GM13976 (cell line): ENCODE measurements at regions not wholly inside any gene's neighbourhood (a gene's known extent, or its start where the extent isn't known, plus 50 kb on each side); places are given as distances from the start of the nearest gene placed in this dataset.
"Not testable (repeated sequence)": the region's sequence is repeated elsewhere in the genome, so short reads cannot be mapped to it uniquely, and the experiment has no call there.

ENCODE experiments used
- DNase-seq: peaks from one replicate; pipeline ENCODE4 v3.0.0; 2012; ENCODE audit warnings: low spot score
- in situ Hi-C: fragments of 300-500 bp; cut with MboI; formaldehyde crosslinking; loops from one replicate; pipeline ENCODE4 v1.12.0; 2022; ENCODE audit warnings: low sequenced_read_pairs, mixed read lengths, inconsistent platforms; ENCODE audit not compliant: unreplicated experiment
- TF ChIP-seq, protein P1 (sequence below): IDR thresholded peaks from 2 replicates; pipeline ENCODE4 v1.5.1; 2012; ENCODE audit warnings: borderline replicate concordance, mild to moderate bottlenecking; ENCODE audit not compliant: insufficient read depth; ENCODE audit errors: extremely low read depth, missing control alignments, control extremely low read depth

DNA sequence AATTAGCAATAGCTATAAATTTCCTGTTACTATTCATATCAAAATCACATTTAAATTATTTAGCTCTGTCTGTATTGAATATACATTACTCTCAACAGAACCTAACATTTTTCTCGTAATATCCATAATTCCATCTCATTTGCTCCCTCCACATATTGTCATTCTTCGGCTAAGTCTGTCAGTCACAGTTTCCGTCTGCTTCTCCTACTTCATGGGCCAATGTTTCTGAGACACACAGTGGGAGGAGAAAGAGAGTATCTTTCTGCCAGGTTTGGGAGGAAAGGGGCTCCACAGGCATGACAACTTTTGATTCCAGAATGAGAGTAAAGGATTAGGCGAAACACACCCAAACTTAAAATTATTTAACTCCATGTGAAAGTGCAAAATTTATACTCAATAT, 273.1 kb upstream of the SMIM21 start:
- no peak for DNase-seq
- TF ChIP-seq, protein P1, sequence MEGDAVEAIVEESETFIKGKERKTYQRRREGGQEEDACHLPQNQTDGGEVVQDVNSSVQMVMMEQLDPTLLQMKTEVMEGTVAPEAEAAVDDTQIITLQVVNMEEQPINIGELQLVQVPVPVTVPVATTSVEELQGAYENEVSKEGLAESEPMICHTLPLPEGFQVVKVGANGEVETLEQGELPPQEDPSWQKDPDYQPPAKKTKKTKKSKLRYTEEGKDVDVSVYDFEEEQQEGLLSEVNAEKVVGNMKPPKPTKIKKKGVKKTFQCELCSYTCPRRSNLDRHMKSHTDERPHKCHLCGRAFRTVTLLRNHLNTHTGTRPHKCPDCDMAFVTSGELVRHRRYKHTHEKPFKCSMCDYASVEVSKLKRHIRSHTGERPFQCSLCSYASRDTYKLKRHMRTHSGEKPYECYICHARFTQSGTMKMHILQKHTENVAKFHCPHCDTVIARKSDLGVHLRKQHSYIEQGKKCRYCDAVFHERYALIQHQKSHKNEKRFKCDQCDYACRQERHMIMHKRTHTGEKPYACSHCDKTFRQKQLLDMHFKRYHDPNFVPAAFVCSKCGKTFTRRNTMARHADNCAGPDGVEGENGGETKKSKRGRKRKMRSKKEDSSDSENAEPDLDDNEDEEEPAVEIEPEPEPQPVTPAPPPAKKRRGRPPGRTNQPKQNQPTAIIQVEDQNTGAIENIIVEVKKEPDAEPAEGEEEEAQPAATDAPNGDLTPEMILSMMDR, result no peak
- in situ Hi-C loops, result no loop called here

DNA sequence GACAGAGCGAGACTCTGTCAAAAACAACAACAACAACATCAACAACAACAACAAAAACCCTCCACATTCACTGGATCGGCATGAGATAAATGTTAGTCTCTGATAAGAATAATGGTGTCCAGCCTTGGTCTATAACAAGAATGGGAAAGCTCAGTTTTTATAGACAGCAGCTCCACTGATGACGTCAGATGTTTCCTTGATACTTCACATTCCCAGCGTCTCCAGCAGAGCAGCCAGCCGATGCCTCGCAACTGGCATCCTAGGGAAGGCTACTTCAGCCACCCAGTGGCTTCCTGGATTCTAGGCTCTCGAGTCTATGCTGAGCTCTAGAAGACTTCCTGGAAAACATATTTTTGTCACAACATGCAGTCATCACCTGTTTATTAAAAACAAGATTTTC, 271.4 kb upstream of the SMIM21 start:
- DNase-seq, result no peak
- in situ Hi-C loops, result no loop called here
- TF ChIP-seq, protein P1, result no peak

DNA sequence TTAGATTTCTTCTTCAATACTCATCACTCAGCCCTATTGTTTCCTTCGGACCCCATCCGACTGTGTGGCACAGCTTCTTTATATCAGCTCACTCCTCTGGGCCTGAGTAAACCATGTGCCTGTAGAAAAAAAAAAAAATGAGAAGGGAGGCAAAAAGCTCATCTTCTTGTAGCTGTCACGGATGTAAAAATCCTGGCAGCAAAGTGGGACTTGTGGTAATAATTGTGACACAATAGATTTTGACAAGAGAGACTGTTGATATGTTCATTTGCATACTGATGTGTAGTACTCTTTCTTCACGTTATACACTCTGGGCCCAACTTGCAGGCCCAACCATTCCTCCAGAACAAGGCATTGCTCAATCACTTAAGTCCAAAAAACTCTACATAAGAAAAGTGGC, 270.0 kb upstream of the SMIM21 start:
- in situ Hi-C loops, result no loop called here
- DNase-seq, result no peak
- TF ChIP-seq, protein P1, result no peak

DNA sequence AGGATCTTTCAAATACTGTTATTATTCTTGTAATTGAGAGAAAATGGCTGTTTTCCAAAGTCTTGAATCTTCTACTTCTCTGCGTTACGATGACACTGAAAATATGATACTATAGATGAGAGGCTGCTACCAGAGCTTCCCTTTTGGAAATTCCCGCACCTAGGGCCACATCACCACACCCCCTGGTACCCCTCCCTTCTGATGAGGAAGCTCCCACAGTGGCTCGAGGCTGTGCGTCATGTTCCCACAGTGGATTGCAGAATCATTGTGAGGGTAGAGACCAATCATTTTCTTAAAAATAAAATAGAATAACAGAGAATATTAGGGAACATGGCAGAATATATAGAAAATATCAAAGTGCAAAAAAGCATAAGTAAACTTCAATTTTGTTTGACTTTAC, 268.9 kb upstream of the SMIM21 start:
- TF ChIP-seq, protein P1, result no peak
- in situ Hi-C loops, result no loop called here
- DNase-seq, result no peak

DNA sequence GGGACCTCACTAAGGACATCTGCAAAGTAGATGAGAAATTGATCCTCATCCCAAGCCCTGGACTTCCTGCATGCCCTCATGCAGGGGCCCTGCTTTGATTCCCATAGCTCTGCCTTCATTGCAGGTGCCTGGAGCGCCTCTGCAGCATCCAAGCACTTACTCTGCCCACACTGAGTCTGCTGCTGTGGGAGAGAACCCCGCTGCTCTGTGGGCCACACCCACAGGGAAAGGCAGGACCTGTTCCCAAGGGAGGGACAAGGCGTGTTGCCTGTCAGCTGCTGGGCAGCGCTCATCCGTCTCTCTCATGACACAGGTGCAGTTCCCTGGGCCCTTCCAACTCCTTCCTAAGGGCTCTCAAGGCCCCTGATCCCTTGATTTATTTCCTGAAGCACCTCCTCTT, 266.8 kb upstream of the SMIM21 start:
- DNase-seq, result no peak
- TF ChIP-seq, protein P1, result no peak
- in situ Hi-C loops, result no loop called here

DNA sequence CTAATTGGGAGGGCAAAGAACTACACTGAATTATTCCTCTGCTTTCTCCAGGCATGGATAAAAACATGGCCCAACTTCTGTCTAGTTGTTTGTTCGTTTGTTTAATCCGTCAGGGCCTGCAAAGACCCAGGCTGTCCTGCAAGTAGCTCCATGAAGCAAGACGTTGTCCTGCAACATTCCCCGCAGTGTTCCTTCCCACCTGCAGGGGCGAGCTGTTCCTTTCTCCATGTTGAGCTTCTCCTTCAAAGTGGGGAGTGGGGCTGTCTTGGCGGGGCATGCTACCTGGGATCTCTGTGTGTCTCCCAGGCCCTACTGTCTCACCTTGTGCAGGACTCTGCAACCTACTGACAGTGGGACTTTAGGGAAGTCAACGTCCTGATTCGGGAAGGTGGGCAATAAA, 264.0 kb upstream of the SMIM21 start:
- in situ Hi-C loops, result no loop called here
- no peak for DNase-seq
- TF ChIP-seq, protein P1, result no peak

DNA sequence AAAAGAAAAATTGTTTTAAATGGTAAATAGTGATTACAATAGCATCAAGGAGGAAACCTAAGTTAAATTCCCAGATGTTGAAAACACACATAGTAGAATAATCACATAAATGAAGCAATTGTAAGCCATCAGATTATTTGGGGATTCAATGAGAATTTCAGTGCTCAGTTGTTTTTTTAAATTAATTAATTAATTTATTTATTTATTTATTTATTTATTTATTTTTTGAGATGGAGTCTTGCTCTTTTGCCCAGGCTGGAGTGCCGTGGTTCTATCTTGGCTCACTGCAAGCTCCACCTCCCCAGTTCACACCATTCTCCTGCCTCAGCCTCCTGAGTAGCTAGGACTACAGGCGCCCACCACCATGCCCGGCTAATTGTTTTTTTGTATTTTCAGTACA, 262.8 kb upstream of the SMIM21 start:
- DNase-seq, in situ Hi-C loops: not testable (repeated sequence)

DNA sequence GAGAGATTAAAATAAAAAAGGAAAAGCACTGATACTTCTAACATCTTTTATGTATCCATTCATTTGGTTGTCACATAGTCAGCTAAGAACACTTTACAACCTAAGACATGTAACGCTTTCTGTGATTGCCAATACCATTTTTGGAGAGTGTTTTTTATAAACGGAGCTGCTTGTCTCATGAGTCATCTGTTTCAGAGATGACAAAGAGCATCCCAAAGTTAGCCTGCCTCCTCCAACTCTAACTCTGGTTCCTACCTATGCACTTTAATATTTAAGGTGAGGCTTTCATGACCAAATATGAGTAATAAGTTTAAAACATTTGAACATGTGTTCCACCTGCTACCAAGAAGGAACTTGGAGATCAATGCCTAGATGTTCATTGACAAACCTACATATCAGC, 260.1 kb upstream of the SMIM21 start:
- in situ Hi-C loops, result no loop called here
- TF ChIP-seq, protein P1, result no peak

More for the DNA sequence above, 260.1 kb upstream of the SMIM21 start:
- DNase-seq, result no peak
